ENCODE measurements at regions not wholly inside any gene's neighbourhood (a gene's known extent, or its start where the extent isn't known, plus 50 kb on each side); places are given as distances from the start of the nearest gene placed in this dataset.

DNA sequence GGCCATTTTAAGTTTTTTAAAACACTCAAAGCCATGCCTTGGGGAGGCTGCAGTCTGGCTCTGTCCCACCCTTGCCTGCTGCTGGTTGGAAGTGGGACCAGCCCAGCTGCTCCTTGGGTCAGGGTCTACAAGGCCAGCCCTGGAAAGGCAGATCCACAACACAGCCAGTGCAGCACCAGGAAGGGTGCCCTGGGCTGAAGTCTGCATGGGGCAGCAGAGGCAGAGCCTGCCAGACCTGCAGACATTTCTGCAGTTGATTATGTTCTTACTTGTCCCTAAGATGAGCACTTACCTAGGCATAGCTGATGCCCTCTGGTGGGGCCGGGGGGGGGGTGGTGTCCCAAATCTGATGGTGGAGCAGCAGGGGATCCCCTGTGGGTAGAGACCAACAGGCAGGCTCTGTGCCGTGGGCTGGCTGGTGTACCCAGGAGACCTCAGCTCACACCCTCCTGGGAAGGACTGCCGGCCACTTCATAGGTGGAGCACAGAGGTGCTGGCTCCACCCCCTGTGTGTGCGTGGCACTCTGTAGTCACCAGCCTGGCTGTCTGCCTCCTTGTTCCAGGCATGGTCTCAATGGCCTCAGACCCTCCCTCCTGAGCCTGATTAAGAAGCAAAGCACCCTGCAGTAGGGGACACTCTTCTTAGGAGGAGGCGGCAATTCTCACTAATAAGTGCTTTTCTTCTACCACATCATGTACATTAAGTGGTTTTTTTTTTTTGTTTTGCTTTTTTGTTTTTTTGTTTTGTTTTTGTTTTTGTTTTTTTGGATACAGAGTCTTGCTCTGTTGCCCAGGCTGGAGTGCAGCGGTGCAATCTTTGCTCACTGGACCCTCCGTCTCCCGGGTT lies 97.4 kb upstream of the KLF13 start:
- Histone ChIP-seq H3K9me3 (ENCODE audit: low read depth, low read length) (no peaks in the 10 kb centered on the region), H3K4me3 (ENCODE audit: insufficient read depth, low read length) (no peak overlapping the region), H4K20me1 (ENCODE audit: insufficient read depth, low read length) (no peaks in the 10 kb centered on the region), H3K79me2 (ENCODE audit: insufficient read depth, low read length) (no peaks in the 10 kb centered on the region), H3K27me3 (ENCODE audit: insufficient read depth, low read length) (peaks cover 16% of the 10 kb centered on the region), H3K4me1 (ENCODE audit: insufficient read depth, low read length) (no peaks in the 10 kb centered on the region), H3K4me2 (ENCODE audit: insufficient read depth, low read length) (no peak overlapping the region), H2AFZ (ENCODE audit: low read length) (no peak overlapping the region), H3K27ac (ENCODE audit: low read depth, low read length) (no peak overlapping the region), H3K36me3 (ENCODE audit: insufficient read depth, low read length) (no peaks in the 10 kb centered on the region)
- DNase-seq (ENCODE audit: insufficient read length, low spot score, missing footprints) = no peak
- TF ChIP-seq, protein P1, sequence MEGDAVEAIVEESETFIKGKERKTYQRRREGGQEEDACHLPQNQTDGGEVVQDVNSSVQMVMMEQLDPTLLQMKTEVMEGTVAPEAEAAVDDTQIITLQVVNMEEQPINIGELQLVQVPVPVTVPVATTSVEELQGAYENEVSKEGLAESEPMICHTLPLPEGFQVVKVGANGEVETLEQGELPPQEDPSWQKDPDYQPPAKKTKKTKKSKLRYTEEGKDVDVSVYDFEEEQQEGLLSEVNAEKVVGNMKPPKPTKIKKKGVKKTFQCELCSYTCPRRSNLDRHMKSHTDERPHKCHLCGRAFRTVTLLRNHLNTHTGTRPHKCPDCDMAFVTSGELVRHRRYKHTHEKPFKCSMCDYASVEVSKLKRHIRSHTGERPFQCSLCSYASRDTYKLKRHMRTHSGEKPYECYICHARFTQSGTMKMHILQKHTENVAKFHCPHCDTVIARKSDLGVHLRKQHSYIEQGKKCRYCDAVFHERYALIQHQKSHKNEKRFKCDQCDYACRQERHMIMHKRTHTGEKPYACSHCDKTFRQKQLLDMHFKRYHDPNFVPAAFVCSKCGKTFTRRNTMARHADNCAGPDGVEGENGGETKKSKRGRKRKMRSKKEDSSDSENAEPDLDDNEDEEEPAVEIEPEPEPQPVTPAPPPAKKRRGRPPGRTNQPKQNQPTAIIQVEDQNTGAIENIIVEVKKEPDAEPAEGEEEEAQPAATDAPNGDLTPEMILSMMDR (IDR thresholded peaks at IDR 0.05; ENCODE audit: extremely low read depth, low read depth, low read length) = no peak

DNA sequence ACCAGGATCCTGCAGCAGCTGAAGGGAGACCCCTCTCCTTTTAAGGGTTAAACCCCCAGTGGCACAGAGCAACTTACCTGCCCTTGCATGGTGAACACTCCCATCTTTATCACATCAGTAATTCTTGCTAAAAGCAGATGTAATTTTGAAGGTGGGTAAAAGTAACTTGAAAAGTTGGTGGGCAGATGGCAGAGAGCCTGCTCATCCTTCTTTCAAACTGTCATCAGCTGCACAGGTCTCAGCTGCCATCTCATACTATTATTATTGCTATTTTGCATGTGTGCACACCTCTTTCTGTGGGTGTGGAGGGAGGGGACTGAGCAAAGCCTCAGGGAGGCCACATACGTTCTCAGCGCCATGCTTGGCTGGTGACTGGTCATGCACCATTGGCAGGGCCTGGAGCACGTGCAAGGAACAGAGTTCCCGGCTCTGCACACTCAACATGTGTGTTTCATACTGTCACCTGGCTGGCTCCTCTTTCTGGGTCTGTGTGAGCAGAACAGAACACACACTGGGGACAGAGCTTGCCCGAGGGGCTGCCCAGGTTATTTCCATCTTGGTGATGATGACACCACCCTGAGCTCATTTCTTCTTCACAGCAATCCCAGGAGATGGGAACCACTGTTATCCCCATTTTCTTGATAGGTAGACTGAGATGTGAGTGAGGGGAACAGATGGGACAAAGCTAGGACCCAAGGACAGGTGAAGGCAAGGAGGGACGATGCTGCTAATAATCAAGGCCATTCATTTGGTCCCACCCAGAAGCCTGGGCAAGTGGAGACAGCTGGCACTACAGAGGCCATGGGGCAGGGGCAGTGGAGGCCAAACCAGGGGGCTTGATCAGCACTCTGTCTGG lies 95.8 kb upstream of the KLF13 start:
- H3K4me2 ChIP-seq (ENCODE audit: insufficient read depth, low read length) = no peak overlapping the region
- no peak for DNase-seq (ENCODE audit: insufficient read length, low spot score, missing footprints)
- H3K4me1 ChIP-seq (ENCODE audit: insufficient read depth, low read length) = peaks cover 3% of the 10 kb centered on the region
- no peaks in the 10 kb centered on the region for H4K20me1 ChIP-seq (ENCODE audit: insufficient read depth, low read length)
- no peaks in the 10 kb centered on the region for H3K36me3 ChIP-seq (ENCODE audit: insufficient read depth, low read length)
- H3K9me3 ChIP-seq (ENCODE audit: low read depth, low read length) = no peaks in the 10 kb centered on the region
- H2AFZ ChIP-seq (ENCODE audit: low read length) = no peak overlapping the region
- TF ChIP-seq, protein P1 (IDR thresholded peaks at IDR 0.05; ENCODE audit: extremely low read depth, low read depth, low read length) = no peak
- no peak overlapping the region for H3K4me3 ChIP-seq (ENCODE audit: insufficient read depth, low read length)
- no peaks in the 10 kb centered on the region for H3K79me2 ChIP-seq (ENCODE audit: insufficient read depth, low read length)
- H3K27ac ChIP-seq (ENCODE audit: low read depth, low read length) = no peak overlapping the region
- peaks cover 7% of the 10 kb centered on the region for H3K27me3 ChIP-seq (ENCODE audit: insufficient read depth, low read length)

DNA sequence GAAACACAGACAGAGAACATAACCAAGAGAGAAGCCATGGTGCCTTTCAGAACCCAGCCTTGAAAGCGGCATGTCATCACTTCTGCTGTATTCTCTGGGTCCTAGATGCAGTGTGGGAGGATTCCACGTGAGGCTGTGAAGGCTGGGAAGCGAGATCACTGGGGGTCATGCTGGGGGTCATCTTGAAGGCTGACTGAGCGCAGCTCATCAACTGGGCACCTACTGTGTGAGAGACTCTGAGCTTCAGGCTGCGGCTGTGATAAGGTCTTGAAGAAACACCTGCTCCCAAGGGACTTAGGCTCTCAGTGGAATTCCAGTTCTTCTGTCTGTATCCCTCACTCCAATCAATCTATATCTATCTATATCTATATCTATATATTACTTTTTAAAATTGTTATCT lies 91.8 kb upstream of the KLF13 start:
- Histone ChIP-seq H3K4me2 (ENCODE audit: insufficient read depth, low read length) (no peak overlapping the region), H3K36me3 (ENCODE audit: insufficient read depth, low read length) (no peaks in the 10 kb centered on the region), H3K9me3 (ENCODE audit: low read depth, low read length) (no peaks in the 10 kb centered on the region), H3K79me2 (ENCODE audit: insufficient read depth, low read length) (no peaks in the 10 kb centered on the region), H3K4me1 (ENCODE audit: insufficient read depth, low read length) (peaks cover 19% of the 10 kb centered on the region), H3K4me3 (ENCODE audit: insufficient read depth, low read length) (no peak overlapping the region), H3K27ac (ENCODE audit: low read depth, low read length) (no peak overlapping the region), H3K27me3 (ENCODE audit: insufficient read depth, low read length) (peaks cover 7% of the 10 kb centered on the region), H2AFZ (ENCODE audit: low read length) (no peak overlapping the region), H4K20me1 (ENCODE audit: insufficient read depth, low read length) (no peaks in the 10 kb centered on the region)
- DNase-seq (ENCODE audit: insufficient read length, low spot score, missing footprints) = no peak
- TF ChIP-seq, protein P1 (IDR thresholded peaks at IDR 0.05; ENCODE audit: extremely low read depth, low read depth, low read length) = no peak
